MCF 10A (cell line): ENCODE measurements at regions not wholly inside any gene's neighbourhood (a gene's known extent, or its start where the extent isn't known, plus 50 kb on each side); places are given as distances from the start of the nearest gene placed in this dataset.

ENCODE experiments used
- BruUV-seq: library from RNA; stranded (reverse); fragments of 400-500 nt; replicated peaks from 2 replicates; lab custom pipeline; 2021; lab: Mats Ljungman, UMichigan
- CTCF ChIA-PET: fragments of 300-600 bp; sonication (Branson Sonifier 250); formaldehyde crosslinking; extraction: SDS; loops from one replicate; lab custom pipeline; 2021; ENCODE audit warnings: antibody characterized with exemption, inconsistent platforms; lab: Yijun Ruan, JAX
- POLR2A ChIA-PET: fragments of 300-600, 350-650 bp; sonication (Branson Sonifier 250); formaldehyde crosslinking; extraction: SDS; loops from one replicate; lab custom pipeline; 2020; ENCODE audit warnings: antibody characterized with exemption, inconsistent platforms; lab: Yijun Ruan, JAX
- DNase-seq: peaks from one replicate; pipeline ENCODE4 v3.0.0-alpha.2; 2018; ENCODE audit not compliant: unreplicated experiment
- H3K27ac Mint-ChIP-seq: one replicate; pipeline ENCODE4 v1.8.0; 2022; ENCODE audit warnings: mild to moderate bottlenecking, low read depth, mixed read lengths; ENCODE audit not compliant: unreplicated experiment
- H3K27me3 Mint-ChIP-seq: one replicate; pipeline ENCODE4 v1.8.0; 2022; ENCODE audit warnings: mixed read lengths; ENCODE audit not compliant: insufficient read depth, unreplicated experiment
- H3K36me3 Mint-ChIP-seq: one replicate; pipeline ENCODE4 v1.8.0; 2022; ENCODE audit warnings: mild to moderate bottlenecking, moderate library complexity, mixed read lengths; ENCODE audit not compliant: insufficient read depth, unreplicated experiment
- H3K4me1 Mint-ChIP-seq: one replicate; pipeline ENCODE4 v1.8.0; 2022; ENCODE audit warnings: mixed read lengths; ENCODE audit not compliant: insufficient read depth, unreplicated experiment
- H3K4me3 Mint-ChIP-seq: one replicate; pipeline ENCODE4 v1.8.0; 2022; ENCODE audit warnings: mild to moderate bottlenecking, moderate library complexity, mixed read lengths; ENCODE audit not compliant: unreplicated experiment
- H3K9me3 Mint-ChIP-seq: one replicate; pipeline ENCODE4 v1.8.0; 2022; ENCODE audit warnings: mixed read lengths; ENCODE audit not compliant: unreplicated experiment
- intact Hi-C: fragments of 100-400 bp; cut with micrococcal nuclease; formaldehyde crosslinking; loops from 2 replicates; pipeline ENCODE4 v1.14.1; 2022
- TF ChIP-seq, protein P1 (sequence below): fragments of 200-600 bp; IDR thresholded peaks from one replicate; pipeline ENCODE4 v1.8.0; 2022; ENCODE audit warnings: antibody characterized with exemption, mild to moderate bottlenecking; ENCODE audit not compliant: unreplicated experiment

DNA sequence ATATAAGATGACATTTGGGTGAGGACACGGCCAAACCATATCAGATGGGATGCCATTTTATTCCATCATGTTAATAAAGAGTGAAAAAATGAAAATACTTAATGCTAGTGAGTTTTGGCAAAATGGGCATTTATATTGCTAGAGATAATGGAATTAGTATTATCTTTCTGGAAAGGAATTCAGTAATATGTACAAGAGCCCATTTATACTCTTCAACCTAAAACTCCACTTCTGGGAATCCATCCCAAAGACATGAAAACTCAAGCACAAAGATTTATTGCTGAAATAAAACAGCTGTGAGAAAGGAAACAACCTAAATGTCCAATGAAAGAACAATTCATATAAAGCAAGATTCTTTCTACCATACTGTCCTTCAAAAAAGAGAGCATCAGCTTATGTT is 96.0 kb upstream of the TMEM168 start:
- H3K9me3 Mint-ChIP-seq = no peaks in the 10 kb centered on the region
- POLR2A ChIA-PET = no interaction called here
- intact Hi-C loops = no loop called here
- no peaks in the 10 kb centered on the region for H3K36me3 Mint-ChIP-seq
- no peak for DNase-seq
- no peak overlapping the region for H3K4me3 Mint-ChIP-seq
- TF ChIP-seq, protein P1, sequence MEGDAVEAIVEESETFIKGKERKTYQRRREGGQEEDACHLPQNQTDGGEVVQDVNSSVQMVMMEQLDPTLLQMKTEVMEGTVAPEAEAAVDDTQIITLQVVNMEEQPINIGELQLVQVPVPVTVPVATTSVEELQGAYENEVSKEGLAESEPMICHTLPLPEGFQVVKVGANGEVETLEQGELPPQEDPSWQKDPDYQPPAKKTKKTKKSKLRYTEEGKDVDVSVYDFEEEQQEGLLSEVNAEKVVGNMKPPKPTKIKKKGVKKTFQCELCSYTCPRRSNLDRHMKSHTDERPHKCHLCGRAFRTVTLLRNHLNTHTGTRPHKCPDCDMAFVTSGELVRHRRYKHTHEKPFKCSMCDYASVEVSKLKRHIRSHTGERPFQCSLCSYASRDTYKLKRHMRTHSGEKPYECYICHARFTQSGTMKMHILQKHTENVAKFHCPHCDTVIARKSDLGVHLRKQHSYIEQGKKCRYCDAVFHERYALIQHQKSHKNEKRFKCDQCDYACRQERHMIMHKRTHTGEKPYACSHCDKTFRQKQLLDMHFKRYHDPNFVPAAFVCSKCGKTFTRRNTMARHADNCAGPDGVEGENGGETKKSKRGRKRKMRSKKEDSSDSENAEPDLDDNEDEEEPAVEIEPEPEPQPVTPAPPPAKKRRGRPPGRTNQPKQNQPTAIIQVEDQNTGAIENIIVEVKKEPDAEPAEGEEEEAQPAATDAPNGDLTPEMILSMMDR = no peak
- no TSS peak for BruUV-seq
- no peak overlapping the region for H3K27ac Mint-ChIP-seq
- H3K27me3 Mint-ChIP-seq = no peaks in the 10 kb centered on the region
- CTCF ChIA-PET = interaction anchor here (0.7 to 1.0 kb wide), 3 partner anchors 13 to 673 kb away, joined by 3 read pairs; no protein-coding TSS in a partner anchor
- no peaks in the 10 kb centered on the region for H3K4me1 Mint-ChIP-seq

DNA sequence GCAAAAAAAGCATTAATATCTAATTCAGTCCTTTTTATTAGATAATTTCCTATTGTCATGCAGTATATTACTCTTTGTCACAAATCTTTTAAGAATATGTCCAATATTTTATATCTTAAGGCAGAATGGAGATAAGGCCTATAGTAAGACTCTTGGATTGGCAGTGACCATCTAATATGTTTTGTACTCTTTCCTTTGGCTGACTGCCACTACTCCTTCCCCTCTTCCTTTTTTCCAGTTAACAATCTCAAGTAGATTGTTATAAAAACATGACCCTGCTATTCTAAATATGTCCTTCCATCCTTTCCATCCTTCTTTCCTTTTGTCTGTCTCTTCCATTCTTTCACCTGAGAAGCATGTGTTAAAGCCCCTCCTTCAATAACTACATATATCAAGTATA is 92.8 kb upstream of the TMEM168 start:
- DNase-seq = no peak
- Mint-ChIP-seq H3K27ac (no peak overlapping the region), H3K27me3 (no peaks in the 10 kb centered on the region), H3K36me3 (no peaks in the 10 kb centered on the region), H3K4me1 (no peaks in the 10 kb centered on the region), H3K4me3 (no peak overlapping the region), H3K9me3 (no peaks in the 10 kb centered on the region)
- BruUV-seq = no TSS peak
- TF ChIP-seq, protein P1 = no peak
- ChIA-PET POLR2A (interaction anchor here (0.6 kb wide), 1 partner anchor 1035 kb away, joined by 3 read pairs; no protein-coding TSS in a partner anchor), CTCF (interaction anchor here (0.6 kb wide), 1 partner anchor 385 kb away, joined by 4 read pairs; no protein-coding TSS in a partner anchor)
- intact Hi-C loops = no loop called here

DNA sequence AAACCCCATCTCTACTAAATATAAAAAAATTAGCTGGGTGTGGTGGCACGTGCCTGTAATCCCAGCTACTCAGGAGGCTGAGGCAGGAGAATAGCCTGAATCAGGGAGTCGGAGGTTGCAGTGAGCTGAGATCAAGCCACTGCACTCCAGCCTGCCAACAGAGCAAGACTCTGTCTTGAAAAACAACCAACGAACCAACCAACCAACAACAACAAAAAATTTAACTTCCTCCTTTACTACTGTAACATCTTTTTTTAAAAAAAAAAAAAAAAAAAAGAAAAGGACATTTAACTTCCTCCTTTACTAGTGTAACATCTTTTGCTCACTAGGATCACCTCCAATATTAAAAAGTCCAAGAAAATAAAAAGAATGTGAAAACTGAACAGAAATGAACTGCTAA is 92.3 kb upstream of the TMEM168 start:
- Mint-ChIP-seq H3K27me3 (no peaks in the 10 kb centered on the region), H3K27ac (no peak overlapping the region), H3K9me3 (no peaks in the 10 kb centered on the region), H3K4me3 (no peak overlapping the region), H3K4me1 (no peaks in the 10 kb centered on the region), H3K36me3 (no peaks in the 10 kb centered on the region)
- intact Hi-C loops = no loop called here
- POLR2A ChIA-PET = no interaction called here
- CTCF ChIA-PET = interaction anchor here (0.8 to 3.6 kb wide), 3 partner anchors 13 to 386 kb away, joined by 3 to 27 read pairs (median 7); no protein-coding TSS in a partner anchor
- TF ChIP-seq, protein P1 = no peak
- no TSS peak for BruUV-seq
- DNase-seq = no peak

DNA sequence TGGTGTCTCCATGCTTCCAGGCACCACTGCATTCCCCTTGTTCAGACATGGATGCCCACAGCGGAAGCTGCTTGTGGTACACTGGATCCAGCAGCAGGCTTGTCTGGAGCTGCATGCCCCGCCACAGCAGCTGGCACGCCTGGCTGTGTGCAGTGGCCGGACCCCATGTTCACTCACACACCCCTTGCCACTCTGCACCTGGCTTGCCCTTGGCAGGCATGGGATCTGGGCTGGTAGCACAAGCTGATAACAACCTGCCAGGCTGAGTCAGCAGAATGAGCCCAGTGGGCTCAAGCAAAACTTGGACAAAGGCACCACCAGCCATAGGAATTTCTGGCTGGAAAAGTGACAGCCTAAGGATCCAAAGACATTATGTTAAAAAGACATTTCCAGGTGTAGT is 91.8 kb upstream of the TMEM168 start:
- Mint-ChIP-seq H3K4me1 (no peaks in the 10 kb centered on the region), H3K4me3 (no peak overlapping the region), H3K27me3 (no peaks in the 10 kb centered on the region), H3K27ac (no peak overlapping the region), H3K9me3 (no peaks in the 10 kb centered on the region), H3K36me3 (no peaks in the 10 kb centered on the region)
- ChIA-PET POLR2A (no interaction called here), CTCF (interaction anchor here (0.6 to 3.6 kb wide), 4 partner anchors 12 to 386 kb away, joined by 3 to 27 read pairs (median 6); no protein-coding TSS in a partner anchor)
- no TSS peak for BruUV-seq
- intact Hi-C loops = no loop called here
- no peak for DNase-seq
- TF ChIP-seq, protein P1 = no peak
